SH-SY5Y (cell line): ENCODE measurements at regions not wholly inside any gene's neighbourhood (a gene's known extent, or its start where the extent isn't known, plus 50 kb on each side); places are given as distances from the start of the nearest gene placed in this dataset.

Experiments
- GATA2 ChIP-seq: IDR thresholded peaks from 2 replicates; pipeline ENCODE4 v1.6.1; 2011; ENCODE audit warnings: mild to moderate bottlenecking, low read depth, low read length
- GATA3 ChIP-seq: IDR thresholded peaks from 2 replicates; pipeline ENCODE4 v1.6.1; 2011; ENCODE audit warnings: low read depth, mild to moderate bottlenecking, low read length, moderate library complexity

DNA sequence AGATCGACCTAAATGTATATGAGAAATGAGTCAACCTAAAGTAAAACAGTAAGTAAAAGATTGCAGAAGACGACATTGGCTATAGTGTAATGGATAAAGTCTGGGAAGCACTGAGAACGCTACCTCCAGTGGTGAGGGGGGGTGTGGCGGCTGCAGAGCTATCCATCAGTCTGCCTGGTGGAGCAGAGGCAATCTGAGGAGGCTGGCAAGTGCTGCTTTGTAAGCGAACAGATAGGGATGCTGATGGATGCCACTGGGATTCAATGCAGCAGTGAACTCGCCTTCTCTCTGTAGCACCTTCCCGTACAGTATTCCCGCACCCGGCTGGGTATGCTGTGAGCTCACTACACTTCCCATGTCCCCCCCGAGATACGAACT, 261.5 kb downstream of the NSG2 start:
- TF ChIP-seq GATA2, result no peak
- TF ChIP-seq GATA3, result no peak
